Neural cell (in vitro differentiated cells): ENCODE measurements at regions not wholly inside any gene's neighbourhood (a gene's known extent, or its start where the extent isn't known, plus 50 kb on each side); places are given as distances from the start of the nearest gene placed in this dataset.

Experiments
- H2AFZ ChIP-seq: fragments of 200-600, 300-800 bp; sonication (generic), shearing (Covaris generic); 2 replicates; pipeline ENCODE4 v1.6.0; 2014; ENCODE audit warnings: low read depth, mild to moderate bottlenecking, antibody characterized with exemption, low read length, moderate library complexity
- H3F3A ChIP-seq: fragments of 200-600 bp; shearing (Covaris generic); 2 replicates; pipeline ENCODE4 v1.6.1; 2016; ENCODE audit warnings: mild to moderate bottlenecking, moderate library complexity, mixed read lengths, antibody characterized with exemption, low read length; ENCODE audit not compliant: insufficient read depth, poor library complexity, severe bottlenecking
- H3K27ac ChIP-seq: fragments of 200-600, 300-800 bp; sonication (generic), shearing (Covaris generic); 2 replicates; pipeline ENCODE4 v1.5.1; 2014; ENCODE audit warnings: mild to moderate bottlenecking, low read length, moderate library complexity
- H3K27me3 ChIP-seq: fragments of 300-800, 200-600 bp; sonication (generic), shearing (Covaris generic); 2 replicates; pipeline ENCODE4 v1.6.0; 2014; ENCODE audit warnings: mild to moderate bottlenecking, low read depth, low read length, moderate library complexity; ENCODE audit not compliant: insufficient read depth
- H3K36me3 ChIP-seq: fragments of 300-800, 200-600 bp; sonication (generic), shearing (Covaris generic); 2 replicates; pipeline ENCODE4 v1.5.1; 2014; ENCODE audit warnings: mild to moderate bottlenecking, antibody characterized with exemption, low read length, moderate library complexity; ENCODE audit not compliant: insufficient read depth
- H3K4me2 ChIP-seq: fragments of 300-800, 200-600 bp; sonication (generic), shearing (Covaris generic); 2 replicates; pipeline ENCODE4 v1.6.0; 2014; ENCODE audit warnings: mild to moderate bottlenecking, low read length
- H3K4me3 ChIP-seq: fragments of 300-800, 200-600 bp; sonication (generic), shearing (Covaris generic); 2 replicates; pipeline ENCODE4 v1.5.1; 2014; ENCODE audit warnings: mild to moderate bottlenecking, low read length, moderate library complexity
- H3K79me2 ChIP-seq: fragments of 200-600 bp; shearing (Covaris generic); replicated peaks from 2 replicates; pipeline ENCODE4 v1.6.0; 2014; ENCODE audit warnings: mild to moderate bottlenecking, low read length, moderate library complexity; ENCODE audit not compliant: insufficient read depth
- H3K9ac ChIP-seq: fragments of 300-800, 200-600 bp; sonication (generic), shearing (Covaris generic); 2 replicates; pipeline ENCODE4 v1.6.1; 2016; ENCODE audit warnings: mild to moderate bottlenecking, low read length, mixed read lengths
- H3K9me2 ChIP-seq: fragments of 200-600 bp; shearing (Covaris generic); 2 replicates; pipeline ENCODE4 v1.6.1; 2016; ENCODE audit warnings: mild to moderate bottlenecking, low read length, mixed read lengths; ENCODE audit not compliant: insufficient read depth
- H3K9me3 ChIP-seq: fragments of 200-600, 300-800 bp; sonication (generic), shearing (Covaris generic); 2 replicates; pipeline ENCODE4 v1.6.1; 2016; ENCODE audit warnings: mild to moderate bottlenecking, mixed run types, low read length, moderate library complexity, mixed read lengths
- H4K20me1 ChIP-seq: fragments of 200-600 bp; shearing (Covaris generic); 2 replicates; pipeline ENCODE4 v1.6.1; 2016; ENCODE audit warnings: mild to moderate bottlenecking, mixed run types; ENCODE audit not compliant: insufficient read depth
- EP300 ChIP-seq: fragments of 450-650 bp; conservative IDR thresholded peaks from 2 replicates; pipeline ENCODE4 v1.6.1; 2014; ENCODE audit warnings: antibody characterized with exemption, mild to moderate bottlenecking, moderate library complexity; ENCODE audit not compliant: poor library complexity, severe bottlenecking
- EZH2 ChIP-seq: fragments of 200-600, 300-800 bp; shearing (Covaris generic), sonication (generic); IDR thresholded peaks from 2 replicates; pipeline ENCODE4 v1.6.1; 2014; ENCODE audit warnings: antibody characterized with exemption, low read length, borderline replicate concordance, mild to moderate bottlenecking; ENCODE audit not compliant: insufficient read depth, poor library complexity, severe bottlenecking
- MXI1 ChIP-seq: fragments of 450-650 bp; conservative IDR thresholded peaks from 2 replicates; pipeline ENCODE4 v1.6.1; 2014; ENCODE audit warnings: antibody characterized with exemption, mild to moderate bottlenecking; ENCODE audit not compliant: poor library complexity, severe bottlenecking
- POLR2AphosphoS5 ChIP-seq: IDR thresholded peaks from 2 replicates; pipeline ENCODE4 v1.6.1; 2012
- RAD21 ChIP-seq: fragments of 450-650 bp; conservative IDR thresholded peaks from 2 replicates; pipeline ENCODE4 v1.6.1; 2014; ENCODE audit warnings: antibody characterized with exemption, mild to moderate bottlenecking, moderate library complexity
- SMC3 ChIP-seq: fragments of 450-650 bp; conservative IDR thresholded peaks from 2 replicates; pipeline ENCODE4 v1.6.1; 2014; ENCODE audit warnings: antibody characterized with exemption, mild to moderate bottlenecking, moderate library complexity; ENCODE audit not compliant: poor library complexity
- TAF1 ChIP-seq: IDR thresholded peaks from 2 replicates; pipeline ENCODE4 v1.6.1; 2012; ENCODE audit warnings: low read depth
- TF ChIP-seq, protein P1 (sequence below): IDR thresholded peaks from 2 replicates; pipeline ENCODE4 v1.6.1; 2012; ENCODE audit warnings: borderline replicate concordance
- TF ChIP-seq, protein P2 (sequence below): fragments of 450-650 bp; IDR thresholded peaks from 2 replicates; pipeline ENCODE4 v1.5.1; 2014; ENCODE audit warnings: antibody characterized with exemption, mild to moderate bottlenecking, moderate library complexity; ENCODE audit not compliant: poor library complexity, severe bottlenecking

DNA sequence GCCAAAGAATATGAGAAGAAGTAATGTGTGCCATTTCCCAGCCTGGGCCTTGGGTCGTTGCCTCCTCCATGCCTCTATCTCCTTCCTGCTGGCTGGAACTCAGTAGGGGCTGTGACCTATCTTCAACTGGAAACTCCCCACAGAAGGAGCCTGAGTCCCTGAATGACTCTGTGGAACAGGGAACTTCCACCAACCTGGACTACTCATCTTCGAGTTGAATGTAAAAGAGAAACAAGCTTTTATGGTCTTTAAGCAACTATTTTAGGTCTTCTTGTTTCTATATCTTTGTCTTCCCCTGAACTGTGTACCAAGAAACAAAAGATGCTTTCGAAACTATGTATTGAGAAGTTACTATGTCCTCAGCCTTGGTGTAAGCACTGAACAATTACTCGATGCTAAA, 355.3 kb upstream of the NR2F2 start:
- Histone ChIP-seq H4K20me1 (no peaks in the 10 kb centered on the region), H3K79me2 (no peaks in the 10 kb centered on the region), H3K36me3 (no peaks in the 10 kb centered on the region), H2AFZ (no peak overlapping the region), H3K27ac (no peak overlapping the region), H3K9me2 (no peaks in the 10 kb centered on the region), H3K4me3 (no peak overlapping the region), H3K4me2 (no peak overlapping the region), H3K9ac (no peak overlapping the region), H3K27me3 (no peaks in the 10 kb centered on the region), H3F3A (no peaks in the 10 kb centered on the region), H3K9me3 (no peaks in the 10 kb centered on the region)
- TF ChIP-seq MXI1 (no peak), RAD21 (no peak)
- TF ChIP-seq, protein P1, sequence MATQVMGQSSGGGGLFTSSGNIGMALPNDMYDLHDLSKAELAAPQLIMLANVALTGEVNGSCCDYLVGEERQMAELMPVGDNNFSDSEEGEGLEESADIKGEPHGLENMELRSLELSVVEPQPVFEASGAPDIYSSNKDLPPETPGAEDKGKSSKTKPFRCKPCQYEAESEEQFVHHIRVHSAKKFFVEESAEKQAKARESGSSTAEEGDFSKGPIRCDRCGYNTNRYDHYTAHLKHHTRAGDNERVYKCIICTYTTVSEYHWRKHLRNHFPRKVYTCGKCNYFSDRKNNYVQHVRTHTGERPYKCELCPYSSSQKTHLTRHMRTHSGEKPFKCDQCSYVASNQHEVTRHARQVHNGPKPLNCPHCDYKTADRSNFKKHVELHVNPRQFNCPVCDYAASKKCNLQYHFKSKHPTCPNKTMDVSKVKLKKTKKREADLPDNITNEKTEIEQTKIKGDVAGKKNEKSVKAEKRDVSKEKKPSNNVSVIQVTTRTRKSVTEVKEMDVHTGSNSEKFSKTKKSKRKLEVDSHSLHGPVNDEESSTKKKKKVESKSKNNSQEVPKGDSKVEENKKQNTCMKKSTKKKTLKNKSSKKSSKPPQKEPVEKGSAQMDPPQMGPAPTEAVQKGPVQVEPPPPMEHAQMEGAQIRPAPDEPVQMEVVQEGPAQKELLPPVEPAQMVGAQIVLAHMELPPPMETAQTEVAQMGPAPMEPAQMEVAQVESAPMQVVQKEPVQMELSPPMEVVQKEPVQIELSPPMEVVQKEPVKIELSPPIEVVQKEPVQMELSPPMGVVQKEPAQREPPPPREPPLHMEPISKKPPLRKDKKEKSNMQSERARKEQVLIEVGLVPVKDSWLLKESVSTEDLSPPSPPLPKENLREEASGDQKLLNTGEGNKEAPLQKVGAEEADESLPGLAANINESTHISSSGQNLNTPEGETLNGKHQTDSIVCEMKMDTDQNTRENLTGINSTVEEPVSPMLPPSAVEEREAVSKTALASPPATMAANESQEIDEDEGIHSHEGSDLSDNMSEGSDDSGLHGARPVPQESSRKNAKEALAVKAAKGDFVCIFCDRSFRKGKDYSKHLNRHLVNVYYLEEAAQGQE = no peak

DNA sequence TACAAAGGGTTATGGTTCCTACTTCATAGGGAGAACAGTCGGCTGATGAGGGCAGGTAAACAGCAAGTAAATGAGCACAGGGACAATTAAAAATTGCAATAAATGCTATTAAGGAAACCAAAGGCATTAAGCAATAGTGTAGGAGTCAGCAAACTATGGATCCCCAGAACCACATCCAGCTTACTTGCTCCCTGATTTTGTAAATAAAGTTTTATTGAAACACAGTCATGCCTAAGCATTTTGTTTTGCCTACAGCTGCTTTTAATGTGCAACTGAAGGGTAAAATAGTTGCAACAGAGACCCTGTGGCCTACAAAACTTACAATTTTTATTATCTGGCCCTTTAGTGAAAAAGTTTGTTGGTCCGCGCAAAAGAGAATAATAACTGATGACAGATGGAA, 351.2 kb upstream of the NR2F2 start:
- H3K9me3 ChIP-seq = no peaks in the 10 kb centered on the region
- H3K27me3 ChIP-seq = no peaks in the 10 kb centered on the region
- H3K79me2 ChIP-seq = no peaks in the 10 kb centered on the region
- H3K9me2 ChIP-seq = no peaks in the 10 kb centered on the region
- H3F3A ChIP-seq = no peaks in the 10 kb centered on the region
- no peak overlapping the region for H3K4me3 ChIP-seq
- no peaks in the 10 kb centered on the region for H4K20me1 ChIP-seq
- H3K36me3 ChIP-seq = no peaks in the 10 kb centered on the region
- no peak overlapping the region for H3K27ac ChIP-seq
- H3K4me2 ChIP-seq = no peak overlapping the region
- TF ChIP-seq TAF1 = no peak
- TF ChIP-seq EP300 = no peak
- no peak for TF ChIP-seq POLR2AphosphoS5
- TF ChIP-seq, protein P1 = no peak
- TF ChIP-seq SMC3 = no peak
- TF ChIP-seq, protein P2, sequence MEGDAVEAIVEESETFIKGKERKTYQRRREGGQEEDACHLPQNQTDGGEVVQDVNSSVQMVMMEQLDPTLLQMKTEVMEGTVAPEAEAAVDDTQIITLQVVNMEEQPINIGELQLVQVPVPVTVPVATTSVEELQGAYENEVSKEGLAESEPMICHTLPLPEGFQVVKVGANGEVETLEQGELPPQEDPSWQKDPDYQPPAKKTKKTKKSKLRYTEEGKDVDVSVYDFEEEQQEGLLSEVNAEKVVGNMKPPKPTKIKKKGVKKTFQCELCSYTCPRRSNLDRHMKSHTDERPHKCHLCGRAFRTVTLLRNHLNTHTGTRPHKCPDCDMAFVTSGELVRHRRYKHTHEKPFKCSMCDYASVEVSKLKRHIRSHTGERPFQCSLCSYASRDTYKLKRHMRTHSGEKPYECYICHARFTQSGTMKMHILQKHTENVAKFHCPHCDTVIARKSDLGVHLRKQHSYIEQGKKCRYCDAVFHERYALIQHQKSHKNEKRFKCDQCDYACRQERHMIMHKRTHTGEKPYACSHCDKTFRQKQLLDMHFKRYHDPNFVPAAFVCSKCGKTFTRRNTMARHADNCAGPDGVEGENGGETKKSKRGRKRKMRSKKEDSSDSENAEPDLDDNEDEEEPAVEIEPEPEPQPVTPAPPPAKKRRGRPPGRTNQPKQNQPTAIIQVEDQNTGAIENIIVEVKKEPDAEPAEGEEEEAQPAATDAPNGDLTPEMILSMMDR = no peak
- TF ChIP-seq RAD21 = no peak
- TF ChIP-seq EZH2 = no peak
- no peak for TF ChIP-seq MXI1
- no peak overlapping the region for H3K9ac ChIP-seq
- H2AFZ ChIP-seq = no peak overlapping the region
